SW480 (cell line): ENCODE measurements at regions not wholly inside any gene's neighbourhood (a gene's known extent, or its start where the extent isn't known, plus 50 kb on each side); places are given as distances from the start of the nearest gene placed in this dataset.
A peak's percentile ranks its signal among the peaks of the same experiment; 100 is the strongest.

ENCODE experiments used
- DNase-seq: peaks from one replicate; pipeline ENCODE4 v3.0.0-alpha.2; 2016; ENCODE audit warnings: low spot score

- no peak for DNase-seq
Measured at GRCh38 chr2:79453918-79454317, 58.9 kb upstream of the CTNNA2 start.

- DNase-seq = no peak
Measured at GRCh38 chr2:79452651-79453050, 60.2 kb upstream of the CTNNA2 start.

GRCh38 chr2:79447463-79447862, 65.4 kb upstream of the CTNNA2 start:
- DNase-seq = no peak

GRCh38 chr2:79446313-79446712, 66.5 kb upstream of the CTNNA2 start:
- DNase-seq = no peak

- DNase-seq = peak; percentile 54
Measured at GRCh38 chr2:79437433-79438267, 75.2 kb upstream of the CTNNA2 start.

GRCh38 chr2:79434362-79434761, 78.5 kb upstream of the CTNNA2 start:
- DNase-seq = no peak

GRCh38 chr2:79432731-79433146, 80.1 kb upstream of the CTNNA2 start:
- DNase-seq = no peak

- DNase-seq = no peak
Measured at GRCh38 chr2:79428745-79429144, 84.1 kb upstream of the CTNNA2 start.

- no peak for DNase-seq
Measured at GRCh38 chr2:79414690-79415089, 98.2 kb upstream of the CTNNA2 start.

- DNase-seq = no peak
Measured at GRCh38 chr2:79394485-79394859, 118.4 kb upstream of the CTNNA2 start.

GRCh38 chr2:79393806-79394484, 118.9 kb upstream of the CTNNA2 start:
- DNase-seq = no peak

- DNase-seq = no peak
Measured at GRCh38 chr2:79393107-79393685, 119.7 kb upstream of the CTNNA2 start.

- no peak for DNase-seq
Measured at GRCh38 chr2:79389481-79389880, 123.4 kb upstream of the CTNNA2 start.

GRCh38 chr2:79388024-79388423, 124.8 kb upstream of the CTNNA2 start:
- no peak for DNase-seq

GRCh38 chr2:79387431-79387830, 125.4 kb upstream of the CTNNA2 start:
- no peak for DNase-seq

GRCh38 chr2:79383681-79384080, 129.2 kb upstream of the CTNNA2 start:
- no peak for DNase-seq

- DNase-seq = no peak
Measured at GRCh38 chr2:79375817-79376216, 137.0 kb upstream of the CTNNA2 start.

- no peak for DNase-seq
Measured at GRCh38 chr2:79373358-79374130, 139.3 kb upstream of the CTNNA2 start.

GRCh38 chr2:79370976-79371538, 141.8 kb upstream of the CTNNA2 start:
- DNase-seq = no peak

GRCh38 chr2:79369127-79369526, 143.7 kb upstream of the CTNNA2 start:
- DNase-seq = no peak

GRCh38 chr2:79368116-79368630, 144.7 kb upstream of the CTNNA2 start:
- DNase-seq = no peak

GRCh38 chr2:79359419-79359818, 153.4 kb upstream of the CTNNA2 start:
- DNase-seq = no peak
